Testis (tissue), 2 donors: ENCODE measurements at regions not wholly inside any gene's neighbourhood (a gene's known extent, or its start where the extent isn't known, plus 50 kb on each side); places are given as distances from the start of the nearest gene placed in this dataset.

Experiments used
- DNase-seq: peaks from one replicate; pipeline ENCODE4 v3.0.0-alpha.2; 2019
- H3K27ac ChIP-seq, 2 donors: fragments of 200-600 bp; sonication (generic); one replicate each; pipeline ENCODE4 v1.5.1; 2019
- H3K27me3 ChIP-seq: fragments of 200-600 bp; sonication (generic); one replicate; pipeline ENCODE4 v1.5.1; 2019
- H3K36me3 ChIP-seq: fragments of 200-600 bp; sonication (generic); one replicate; pipeline ENCODE4 v1.5.1; 2017; ENCODE audit warnings: low read depth; ENCODE audit errors: missing control alignments
- H3K4me1 ChIP-seq: fragments of 200-600 bp; sonication (generic); one replicate; pipeline ENCODE4 v1.5.1; 2019
- H3K4me3 ChIP-seq, 2 donors: fragments of 200-600 bp; sonication (generic); one replicate each; pipeline ENCODE4 v1.5.1; 2017 to 2019
- H3K9me3 ChIP-seq: fragments of 200-600 bp; sonication (generic); one replicate; pipeline ENCODE4 v1.5.1; 2017
- POLR2A ChIP-seq: fragments of 450-650 bp; IDR thresholded peaks from one replicate; pipeline ENCODE4 v1.6.1; 2017; ENCODE audit warnings: antibody characterized with exemption, mild to moderate bottlenecking, moderate library complexity
- WGBS, 2 donors: methylation state at CpG; one replicate each; pipeline ENCODE4 v1.1.5; 2018; 5-methylcytosine and 5-hydroxymethylcytosine counted together
- intact Hi-C: fragments of 100-400 bp; cut with DNase I; formaldehyde crosslinking; loops from one replicate; pipeline ENCODE4 v1.15.1; 2023; ENCODE audit warnings: low total_unique reads
- TF ChIP-seq, protein P1 (sequence below), 3 experiments: fragments of 450-650 bp in 2 of 3; fragments of 200-600 bp in 1 of 3; sonication (generic) in 1 of 3; IDR thresholded peaks; one replicate each; pipeline ENCODE4 v1.5.1; 2016 to 2019; ENCODE audit warnings: antibody characterized with exemption in 3 of 3, mild to moderate bottlenecking in 2 of 3, moderate library complexity in 1 of 3

DNA sequence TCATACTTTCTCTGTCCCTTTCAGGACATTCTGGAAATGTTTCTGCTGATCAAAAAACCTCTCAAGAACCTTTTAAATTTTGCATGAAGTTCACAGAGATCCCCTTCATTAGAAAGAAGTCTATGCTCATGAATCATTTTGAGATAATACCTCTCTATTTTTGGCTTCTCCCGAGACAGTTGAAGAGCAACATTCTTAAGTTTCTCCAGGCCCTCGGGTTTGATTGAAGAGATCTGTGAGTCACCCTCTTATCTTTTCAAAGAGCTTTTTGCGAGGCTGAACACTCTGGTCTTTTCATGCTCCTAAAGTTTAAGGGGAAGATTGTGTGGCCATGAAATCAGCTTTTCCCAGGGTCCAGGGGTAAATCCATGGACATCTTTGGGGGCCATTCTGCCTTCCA is 354.2 kb downstream of the FBXO15 start:
- Histone ChIP-seq H3K9me3 (no peaks in the 10 kb centered on the region), H3K4me3 (no peak overlapping the region), H3K27ac (no peak overlapping the region), H3K27me3 (no peaks in the 10 kb centered on the region), H3K36me3 (no peaks in the 10 kb centered on the region), H3K4me1 (no peaks in the 10 kb centered on the region)
- 27 to 39% methylated on average over 3 of the region's 3 CpGs for WGBS, 2 donors
- no peak for TF ChIP-seq POLR2A
- TF ChIP-seq, protein P1, sequence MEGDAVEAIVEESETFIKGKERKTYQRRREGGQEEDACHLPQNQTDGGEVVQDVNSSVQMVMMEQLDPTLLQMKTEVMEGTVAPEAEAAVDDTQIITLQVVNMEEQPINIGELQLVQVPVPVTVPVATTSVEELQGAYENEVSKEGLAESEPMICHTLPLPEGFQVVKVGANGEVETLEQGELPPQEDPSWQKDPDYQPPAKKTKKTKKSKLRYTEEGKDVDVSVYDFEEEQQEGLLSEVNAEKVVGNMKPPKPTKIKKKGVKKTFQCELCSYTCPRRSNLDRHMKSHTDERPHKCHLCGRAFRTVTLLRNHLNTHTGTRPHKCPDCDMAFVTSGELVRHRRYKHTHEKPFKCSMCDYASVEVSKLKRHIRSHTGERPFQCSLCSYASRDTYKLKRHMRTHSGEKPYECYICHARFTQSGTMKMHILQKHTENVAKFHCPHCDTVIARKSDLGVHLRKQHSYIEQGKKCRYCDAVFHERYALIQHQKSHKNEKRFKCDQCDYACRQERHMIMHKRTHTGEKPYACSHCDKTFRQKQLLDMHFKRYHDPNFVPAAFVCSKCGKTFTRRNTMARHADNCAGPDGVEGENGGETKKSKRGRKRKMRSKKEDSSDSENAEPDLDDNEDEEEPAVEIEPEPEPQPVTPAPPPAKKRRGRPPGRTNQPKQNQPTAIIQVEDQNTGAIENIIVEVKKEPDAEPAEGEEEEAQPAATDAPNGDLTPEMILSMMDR (IDR thresholded peaks at IDR 0.05), result no peak
- DNase-seq, result no peak
- intact Hi-C loops, result no loop called here

DNA sequence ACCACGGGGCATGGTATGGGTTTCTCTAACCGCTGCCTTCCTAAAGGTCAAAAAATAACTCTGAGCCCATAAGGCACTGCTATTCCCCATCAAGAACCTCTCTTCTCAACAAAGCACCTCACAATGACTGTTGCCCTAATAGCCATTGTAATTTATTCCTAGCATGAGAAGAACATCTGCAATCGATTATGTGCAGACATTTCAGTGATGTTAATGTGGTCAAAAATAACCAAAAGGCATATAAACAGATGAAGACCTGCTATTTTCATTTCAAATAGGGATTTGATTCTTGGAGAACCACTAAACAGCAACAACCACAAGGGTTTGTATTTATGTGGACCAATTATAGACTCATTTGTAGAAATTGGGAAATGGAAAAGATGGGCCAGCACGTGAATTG is 356.6 kb downstream of the FBXO15 start:
- no peak for TF ChIP-seq POLR2A
- TF ChIP-seq, protein P1 (IDR thresholded peaks at IDR 0.05), result no peak
- Histone ChIP-seq H3K36me3 (no peaks in the 10 kb centered on the region), H3K27me3 (no peaks in the 10 kb centered on the region), H3K4me3 (no peak overlapping the region), H3K4me1 (no peaks in the 10 kb centered on the region), H3K27ac (no peak overlapping the region), H3K9me3 (no peaks in the 10 kb centered on the region)
- intact Hi-C loops, result no loop called here
- no peak for DNase-seq
- 87 to 91% methylated on average over 4 of the region's 4 CpGs for WGBS, 2 donors

DNA sequence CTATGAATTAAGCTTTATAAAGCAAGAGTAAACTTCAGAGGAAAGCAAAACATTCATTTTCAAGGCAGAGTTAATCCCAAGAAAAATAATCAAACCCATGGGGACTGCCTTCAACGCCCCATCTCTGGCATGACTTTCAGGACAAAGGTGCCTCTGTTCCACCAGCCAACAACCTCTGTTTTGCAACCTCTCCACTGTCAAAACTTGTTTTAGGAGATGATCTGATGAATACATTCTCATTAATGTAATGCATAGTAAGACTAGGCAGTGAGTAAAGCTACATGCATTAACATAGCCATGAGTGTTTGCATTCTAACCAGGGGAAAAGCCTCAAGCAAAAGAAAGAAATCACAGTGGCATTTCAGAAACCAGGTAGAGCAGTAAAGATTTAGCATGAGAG is 357.0 kb downstream of the FBXO15 start:
- H3K4me3 ChIP-seq, result no peak overlapping the region
- intact Hi-C loops, result no loop called here
- WGBS, 2 donors, result 60 to 65% methylated on average over 1 of the region's 1 CpG
- H3K4me1 ChIP-seq, result no peaks in the 10 kb centered on the region
- TF ChIP-seq, protein P1 (IDR thresholded peaks at IDR 0.05), result no peak
- TF ChIP-seq POLR2A, result no peak
- no peak for DNase-seq
- no peak overlapping the region for H3K27ac ChIP-seq
- no peaks in the 10 kb centered on the region for H3K27me3 ChIP-seq
- H3K9me3 ChIP-seq, result no peaks in the 10 kb centered on the region
- H3K36me3 ChIP-seq, result no peaks in the 10 kb centered on the region

DNA sequence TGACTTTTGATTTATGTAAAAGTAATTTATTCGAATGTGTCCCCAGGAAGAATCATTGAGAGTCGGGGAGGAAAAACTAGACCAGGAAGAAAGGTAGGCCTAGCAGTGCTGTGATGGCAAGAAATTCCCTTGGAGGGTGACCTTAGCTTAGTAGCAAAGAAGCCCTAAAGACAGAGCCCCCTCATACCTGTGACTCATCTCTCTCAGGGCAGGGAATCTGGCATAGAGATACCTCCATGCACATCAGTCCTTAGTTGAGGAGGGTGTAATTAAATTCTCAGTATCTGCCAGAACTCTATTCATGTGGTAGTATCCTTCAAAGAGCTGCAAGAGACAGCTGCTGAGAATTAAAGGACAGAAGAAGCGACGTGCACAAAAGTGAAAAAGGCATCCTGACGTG is 360.3 kb downstream of the FBXO15 start:
- H3K27me3 ChIP-seq, result no peaks in the 10 kb centered on the region
- 91 to 93% methylated on average over 5 of the region's 5 CpGs for WGBS, 2 donors
- H3K27ac ChIP-seq, result no peak overlapping the region
- no peaks in the 10 kb centered on the region for H3K4me1 ChIP-seq
- DNase-seq, result no peak
- no peaks in the 10 kb centered on the region for H3K36me3 ChIP-seq
- TF ChIP-seq, protein P1 (IDR thresholded peaks at IDR 0.05), result no peak
- no peak for TF ChIP-seq POLR2A
- intact Hi-C loops, result no loop called here
- no peaks in the 10 kb centered on the region for H3K9me3 ChIP-seq
- H3K4me3 ChIP-seq, result no peak overlapping the region

DNA sequence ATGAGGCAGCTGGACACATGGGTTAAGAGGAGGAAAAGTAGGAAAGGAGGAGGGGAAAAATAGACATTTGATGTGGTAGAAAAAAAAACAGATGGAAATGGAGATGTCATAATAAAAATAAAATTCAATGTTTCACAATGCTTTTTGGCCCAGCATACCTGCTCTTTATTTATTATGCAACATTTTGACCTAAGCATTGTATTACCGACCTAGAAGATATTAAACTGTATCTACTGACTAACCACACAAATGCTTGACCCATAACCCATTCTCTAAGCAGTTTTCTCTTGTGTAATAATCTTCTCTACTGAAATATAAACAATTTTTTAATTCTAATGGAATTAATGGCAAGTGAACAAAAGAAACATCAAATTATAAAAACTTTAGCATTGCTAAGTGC is 362.3 kb downstream of the FBXO15 start:
- H3K9me3 ChIP-seq, result no peaks in the 10 kb centered on the region
- no peak overlapping the region for H3K4me3 ChIP-seq
- H3K36me3 ChIP-seq, result no peaks in the 10 kb centered on the region
- H3K4me1 ChIP-seq, result no peaks in the 10 kb centered on the region
- TF ChIP-seq POLR2A, result no peak
- TF ChIP-seq, protein P1 (IDR thresholded peaks at IDR 0.05), result no peak
- intact Hi-C loops, result no loop called here
- DNase-seq, result no peak
- no peaks in the 10 kb centered on the region for H3K27me3 ChIP-seq
- 83 to 89% methylated on average over 1 of the region's 1 CpG for WGBS, 2 donors
- no peak overlapping the region for H3K27ac ChIP-seq
